Inflammatory macrophage (primary cell): ENCODE measurements at regions not wholly inside any gene's neighbourhood (a gene's known extent, or its start where the extent isn't known, plus 50 kb on each side); places are given as distances from the start of the nearest gene placed in this dataset.

ENCODE experiments used
- DNase-seq, 2 donors: peaks; one replicate each; pipeline ENCODE4 v3.0.0-alpha.2; 2020 to 2022

GRCh38 chr16:9481747-9482730 lies 390.6 kb downstream of the HAPSTR1 start:
- DNase-seq = no peak

- DNase-seq = no peak
Measured at GRCh38 chr16:9484426-9484825, 393.0 kb downstream of the HAPSTR1 start.

- DNase-seq = no peak
Measured at GRCh38 chr16:9484881-9485280, 393.4 kb downstream of the HAPSTR1 start.

GRCh38 chr16:9489835-9490467 lies 398.5 kb downstream of the HAPSTR1 start:
- no peak for DNase-seq

- no peak for DNase-seq
Measured at GRCh38 chr16:9495824-9496223, 404.4 kb downstream of the HAPSTR1 start.

- no peak for DNase-seq
Measured at GRCh38 chr16:9497750-9498149, 406.3 kb downstream of the HAPSTR1 start.

- no peak for DNase-seq
Measured at GRCh38 chr16:9499941-9500593, 408.6 kb downstream of the HAPSTR1 start.

GRCh38 chr16:9500872-9501271 lies 409.4 kb downstream of the HAPSTR1 start:
- no peak for DNase-seq

GRCh38 chr16:9503251-9503984 lies 412.0 kb downstream of the HAPSTR1 start:
- DNase-seq = no peak

GRCh38 chr16:9508328-9508936 lies 417.0 kb downstream of the HAPSTR1 start:
- no peak for DNase-seq

GRCh38 chr16:9509663-9510062 lies 418.2 kb downstream of the HAPSTR1 start:
- no peak for DNase-seq

- no peak for DNase-seq
Measured at GRCh38 chr16:9511389-9511788, 419.9 kb downstream of the HAPSTR1 start.

GRCh38 chr16:9516444-9516843 lies 425.0 kb downstream of the HAPSTR1 start:
- no peak for DNase-seq

GRCh38 chr16:9518051-9518450 lies 426.6 kb downstream of the HAPSTR1 start:
- DNase-seq = no peak

- DNase-seq = no peak
Measured at GRCh38 chr16:9518581-9518980, 427.1 kb downstream of the HAPSTR1 start.

GRCh38 chr16:9521749-9522370 lies 430.4 kb downstream of the HAPSTR1 start:
- DNase-seq = no peak

GRCh38 chr16:9522614-9523013 lies 431.2 kb downstream of the HAPSTR1 start:
- no peak for DNase-seq

- DNase-seq = no peak
Measured at GRCh38 chr16:9523994-9524393, 432.6 kb downstream of the HAPSTR1 start.

GRCh38 chr16:9525037-9525436 lies 433.6 kb downstream of the HAPSTR1 start:
- DNase-seq = no peak

GRCh38 chr16:9526791-9527190 lies 435.3 kb downstream of the HAPSTR1 start:
- DNase-seq = no peak

GRCh38 chr16:9527976-9528375 lies 436.5 kb downstream of the HAPSTR1 start:
- no peak for DNase-seq
